ENCODE measurements at regions not wholly inside any gene's neighbourhood (a gene's known extent, or its start where the extent isn't known, plus 50 kb on each side); places are given as distances from the start of the nearest gene placed in this dataset.

DNA sequence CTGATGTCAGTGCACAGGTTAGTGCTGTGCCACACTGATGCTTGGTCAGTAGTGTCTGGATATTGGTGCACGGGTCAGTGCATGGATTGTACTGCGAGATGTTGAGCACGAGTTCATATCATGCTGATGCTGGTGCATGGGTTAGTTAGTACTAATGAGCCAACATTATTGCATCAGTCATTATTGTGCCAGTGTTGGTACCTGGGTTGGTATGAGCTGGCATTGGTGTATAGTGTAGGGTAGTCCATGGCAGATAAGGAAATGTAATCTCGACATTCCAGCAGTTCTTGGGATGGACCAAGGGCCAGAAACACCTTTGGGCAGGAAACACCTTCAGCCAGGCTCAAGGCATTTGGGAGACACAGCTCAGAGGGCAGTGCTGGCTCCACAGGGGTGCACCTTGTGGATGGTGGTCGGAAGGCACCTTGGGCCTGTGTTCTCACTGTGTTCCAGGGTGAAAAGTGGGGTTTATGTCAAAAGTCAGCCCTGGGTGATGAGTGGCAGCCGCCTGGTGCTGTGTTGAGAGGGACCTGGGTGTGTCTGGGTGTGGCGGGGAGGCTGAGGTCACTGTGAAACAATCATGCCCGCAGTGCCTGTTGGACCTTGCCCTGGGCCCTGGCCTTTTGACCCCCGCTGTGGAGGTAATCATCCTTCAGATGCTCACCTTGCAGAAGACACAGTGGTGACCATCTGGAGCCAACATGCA, 100.7 kb upstream of the ZNF469 start:
- no peaks in the 10 kb centered on the region for H3K27me3 ChIP-seq (replicated peaks in 1 of 4; ENCODE audit: control insufficient read depth in 3 of 4, extremely low read depth in 1 of 4, insufficient read depth in 3 of 4, low read length in 3 of 4)
- ChIA-PET CTCF (ENCODE audit: partially characterized antibody) (interaction anchor here (1.5 kb wide), 1 partner anchor 87 kb away, joined by 3 read pairs; no protein-coding TSS in a partner anchor), POLR2A (ENCODE audit: partially characterized antibody) (interaction anchor here (0.6 kb wide), 1 partner anchor 8 kb away, joined by 5 read pairs; no protein-coding TSS in a partner anchor)
- no peaks in the 10 kb centered on the region for H3K23me2 ChIP-seq (ENCODE audit: low read depth, low read length)
- TF ChIP-seq TBP (IDR thresholded peaks at IDR 0.05; ENCODE audit: low read depth, low read length) (no peak), RAD21 (IDR thresholded peaks at IDR 0.05 in 1 of 2, conservative IDR thresholded peaks at IDR 0.05 in 1 of 2; ENCODE audit: low read depth in 2 of 2, low read length in 2 of 2) (no peak)
- H3K4me2 ChIP-seq (ENCODE audit: insufficient read depth in 1 of 2, low read depth in 2 of 2, low read length in 2 of 2), result no peak overlapping the region
- H3K4me3 ChIP-seq (ENCODE audit: extremely low read depth in 1 of 4, insufficient read depth in 2 of 4, low read depth in 3 of 4, low read length in 4 of 4), result no peak overlapping the region
- H2BK15ac ChIP-seq (ENCODE audit: low read length), result no peak overlapping the region
- H3K4ac ChIP-seq (replicated peaks; ENCODE audit: insufficient read length, low read depth, low read length), result no peak overlapping the region
- H4K20me1 ChIP-seq (replicated peaks in 1 of 2; ENCODE audit: control insufficient read depth in 1 of 2, insufficient read depth in 2 of 2, low read length in 2 of 2), result no peaks in the 10 kb centered on the region
- no peaks in the 10 kb centered on the region for H3K4me1 ChIP-seq (replicated peaks in 1 of 4; ENCODE audit: control insufficient read depth in 3 of 4, insufficient read depth in 4 of 4, low read length in 3 of 4)
- no peak overlapping the region for H2BK5ac ChIP-seq (ENCODE audit: low read depth, low read length)
- DNase-seq (ENCODE audit: low read depth in 1 of 2, low spot score in 2 of 2) (no peak), FAIRE-seq (no peak)
- H2AK5ac ChIP-seq (ENCODE audit: low read depth, low read length), result no peak overlapping the region
- no peak overlapping the region for H3K27ac ChIP-seq (ENCODE audit: low read depth, low read length)
- no peak overlapping the region for H4K91ac ChIP-seq (replicated peaks; ENCODE audit: insufficient read length, low read length)
- no peaks in the 10 kb centered on the region for H3K79me2 ChIP-seq (ENCODE audit: control insufficient read depth in 1 of 2, insufficient read depth in 2 of 2, low read length in 2 of 2)
- H3K9me3 ChIP-seq (ENCODE audit: insufficient read depth in 2 of 2, low read depth in 1 of 2, low read length in 1 of 2), result peaks cover 52 to 73% of the 10 kb centered on the region in 2 experiments
- no peak overlapping the region for H2AFZ ChIP-seq (ENCODE audit: low read length)
- H2BK20ac ChIP-seq (ENCODE audit: low read length), result no peak overlapping the region
- H2BK120ac ChIP-seq (replicated peaks; ENCODE audit: low read depth, low read length), result no peak overlapping the region
- 87% methylated on average over 9 of the region's 9 CpGs; no CpG with 5 or more reads in 1 of the 2 experiments for WGBS, 2 experiments (ENCODE audit: extremely low coverage in 1 of 2, insufficient coverage in 1 of 2, insufficient read length in 1 of 2, insufficient replicate concordance in 2 of 2, low coverage in 1 of 2, low lambda C conversion rate in 2 of 2, missing lambda C conversion rate in 1 of 2)
- H4K5ac ChIP-seq (ENCODE audit: insufficient read length, low read depth, low read length), result no peak overlapping the region
- no peak overlapping the region for H4K8ac ChIP-seq (ENCODE audit: extremely low read depth, insufficient read depth, low read length)
- H3K18ac ChIP-seq (ENCODE audit: extremely low read depth, low read length), result no peak overlapping the region
- H3K9ac ChIP-seq (replicated peaks in 1 of 4; ENCODE audit: extremely low read depth in 1 of 4, low read depth in 3 of 4, low read length in 3 of 4), result no peak overlapping the region
- H2BK12ac ChIP-seq (ENCODE audit: low read depth, low read length), result no peak overlapping the region
- no peaks in the 10 kb centered on the region for H3K79me1 ChIP-seq (ENCODE audit: low read depth, low read length)
- no peak overlapping the region for H3K14ac ChIP-seq (ENCODE audit: insufficient read length)
- no peak overlapping the region for H3K23ac ChIP-seq (ENCODE audit: insufficient read length)
- no peak overlapping the region for H3K56ac ChIP-seq (replicated peaks; ENCODE audit: insufficient read length, low read depth, low read length)
- H3K36me3 ChIP-seq (ENCODE audit: control insufficient read depth in 2 of 4, insufficient read depth in 4 of 4, low read length in 3 of 4), result no peaks in the 10 kb centered on the region

All from H1 (cell line).